ENCODE measurements at regions not wholly inside any gene's neighbourhood (a gene's known extent, or its start where the extent isn't known, plus 50 kb on each side); places are given as distances from the start of the nearest gene placed in this dataset.

DNA sequence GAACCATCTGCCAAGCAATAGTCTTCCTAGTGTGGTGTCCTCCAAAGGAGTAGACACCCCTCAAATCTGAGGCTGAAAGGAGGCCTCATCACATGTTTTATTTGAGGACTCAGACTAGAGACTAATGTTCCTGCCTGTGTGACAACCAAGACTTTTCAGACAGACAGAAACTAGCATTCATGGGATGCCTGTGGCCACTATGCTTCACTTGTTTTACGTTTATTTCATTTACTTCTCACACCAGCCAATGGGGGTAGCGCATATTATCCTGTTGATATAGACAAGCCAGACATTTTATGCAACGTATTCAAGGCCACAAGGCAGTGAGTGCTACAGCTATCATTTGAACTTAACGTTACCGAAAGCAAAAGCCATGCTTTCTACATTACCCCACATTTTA, 391.7 kb upstream of the HTR2A start:
- TF ChIP-seq, protein P1, sequence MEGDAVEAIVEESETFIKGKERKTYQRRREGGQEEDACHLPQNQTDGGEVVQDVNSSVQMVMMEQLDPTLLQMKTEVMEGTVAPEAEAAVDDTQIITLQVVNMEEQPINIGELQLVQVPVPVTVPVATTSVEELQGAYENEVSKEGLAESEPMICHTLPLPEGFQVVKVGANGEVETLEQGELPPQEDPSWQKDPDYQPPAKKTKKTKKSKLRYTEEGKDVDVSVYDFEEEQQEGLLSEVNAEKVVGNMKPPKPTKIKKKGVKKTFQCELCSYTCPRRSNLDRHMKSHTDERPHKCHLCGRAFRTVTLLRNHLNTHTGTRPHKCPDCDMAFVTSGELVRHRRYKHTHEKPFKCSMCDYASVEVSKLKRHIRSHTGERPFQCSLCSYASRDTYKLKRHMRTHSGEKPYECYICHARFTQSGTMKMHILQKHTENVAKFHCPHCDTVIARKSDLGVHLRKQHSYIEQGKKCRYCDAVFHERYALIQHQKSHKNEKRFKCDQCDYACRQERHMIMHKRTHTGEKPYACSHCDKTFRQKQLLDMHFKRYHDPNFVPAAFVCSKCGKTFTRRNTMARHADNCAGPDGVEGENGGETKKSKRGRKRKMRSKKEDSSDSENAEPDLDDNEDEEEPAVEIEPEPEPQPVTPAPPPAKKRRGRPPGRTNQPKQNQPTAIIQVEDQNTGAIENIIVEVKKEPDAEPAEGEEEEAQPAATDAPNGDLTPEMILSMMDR (IDR thresholded peaks at IDR 0.05) = no peak
- no peak for TF ChIP-seq ZFX (IDR thresholded peaks at IDR 0.05; ENCODE audit: borderline replicate concordance)

Data from 22Rv1 (cell line).